GM18502 (cell line): ENCODE measurements at regions not wholly inside any gene's neighbourhood (a gene's known extent, or its start where the extent isn't known, plus 50 kb on each side); places are given as distances from the start of the nearest gene placed in this dataset.

Experiments
- ATAC-seq: cut with Tn5 transposase; IDR thresholded peaks from one replicate; pipeline ENCODE4 v1.9.1; 2021; ENCODE audit warnings: mild to moderate bottlenecking; ENCODE audit not compliant: unreplicated experiment, poor library complexity

- ATAC-seq = no peak
Measured at GRCh38 chr15:62591842-62592838, 427.1 kb upstream of the C2CD4B start.

GRCh38 chr15:62592920-62593319 is 427.8 kb upstream of the C2CD4B start:
- no peak for ATAC-seq

- no peak for ATAC-seq
Measured at GRCh38 chr15:62593681-62594399, 428.8 kb upstream of the C2CD4B start.

DNA sequence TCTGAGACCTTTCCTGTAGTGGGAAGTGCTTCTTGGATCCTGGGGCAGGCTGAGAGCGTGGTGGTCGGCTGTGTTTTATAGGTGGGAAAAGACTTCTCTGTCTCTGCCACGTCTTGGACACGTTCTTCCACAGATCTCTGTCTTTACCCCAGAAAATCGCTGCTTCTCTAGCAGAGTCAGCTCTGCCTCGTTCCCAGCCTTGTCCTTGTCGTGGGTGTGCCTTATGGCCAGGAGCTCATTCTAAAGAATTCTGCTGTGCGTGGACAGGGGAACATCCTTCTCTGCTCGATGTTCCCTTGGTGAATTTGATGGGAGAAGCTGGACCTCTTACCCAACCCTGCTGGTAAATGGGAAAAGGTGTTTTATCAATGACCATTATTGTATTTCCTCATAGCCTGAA is 433.1 kb upstream of the C2CD4B start:
- ATAC-seq = no peak

DNA sequence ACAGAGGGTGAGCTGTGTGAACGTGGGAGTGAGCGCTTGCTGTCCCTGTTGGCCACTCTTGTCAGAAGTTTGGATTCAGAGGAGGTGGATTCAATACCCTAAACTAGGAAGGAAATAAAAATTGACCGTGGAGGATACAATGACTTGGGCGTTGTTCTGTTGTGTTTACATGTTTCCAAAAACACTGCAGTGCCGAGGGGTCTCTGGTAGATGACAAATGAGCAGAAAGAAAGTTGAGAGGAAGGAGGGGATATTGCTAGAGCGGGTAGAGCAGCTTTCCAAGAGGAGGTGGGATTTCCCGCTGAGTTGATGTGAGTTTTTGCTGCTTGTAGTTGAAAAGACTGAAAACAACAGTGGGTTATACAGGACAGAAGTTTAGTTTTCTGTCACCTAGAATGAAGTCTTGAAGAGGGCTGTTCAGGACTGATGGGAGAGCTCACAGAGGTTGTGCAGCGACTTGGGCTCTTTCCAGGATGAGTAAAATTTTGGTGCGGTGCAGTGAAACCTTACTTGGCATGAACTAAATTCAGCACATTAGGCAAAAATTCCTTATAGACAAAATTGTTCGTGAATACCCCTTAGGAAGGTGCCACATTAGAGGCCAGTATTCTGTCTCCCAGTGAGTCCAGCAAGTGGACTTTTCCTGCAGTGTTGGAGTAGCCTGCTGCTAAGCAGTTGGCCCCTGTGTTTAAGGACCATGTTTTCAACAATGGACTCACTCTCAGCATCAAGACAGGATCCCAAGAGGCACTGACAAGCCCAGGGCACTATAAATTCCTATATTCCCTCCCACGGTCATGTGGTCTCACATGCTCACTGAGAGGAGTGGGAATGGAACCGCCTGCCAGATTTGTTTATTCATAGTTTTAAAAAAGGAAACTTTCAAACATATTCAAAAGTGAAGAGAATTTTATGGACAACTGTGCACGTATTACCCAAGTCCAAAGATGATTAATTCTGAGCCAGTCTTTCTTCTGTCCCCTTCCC is 435.0 kb upstream of the C2CD4B start:
- no peak for ATAC-seq

GRCh38 chr15:62601777-62602545 is 436.9 kb upstream of the C2CD4B start:
- no peak for ATAC-seq

DNA sequence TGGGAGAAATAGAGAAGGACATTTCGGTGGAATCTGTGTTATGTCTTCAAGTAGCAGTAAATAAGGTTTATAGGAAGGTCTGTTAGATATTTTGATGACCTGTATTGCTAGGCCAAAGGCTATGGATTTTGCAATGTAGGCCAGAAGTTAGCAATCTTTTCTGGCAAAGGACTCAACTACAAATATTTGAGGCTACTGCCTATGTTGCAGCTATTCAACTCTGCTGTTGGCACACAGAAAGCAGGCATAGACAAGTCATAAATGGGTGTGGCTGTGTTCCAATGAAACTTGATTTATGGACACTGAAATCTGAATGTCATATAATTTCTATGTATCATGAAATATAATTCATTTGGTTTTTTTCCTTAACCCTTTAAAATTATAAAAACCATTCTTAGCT is 438.7 kb upstream of the C2CD4B start:
- ATAC-seq = no peak

- ATAC-seq = no peak
Measured at GRCh38 chr15:62605282-62605681, 437.3 kb upstream of the TPM1 start.

DNA sequence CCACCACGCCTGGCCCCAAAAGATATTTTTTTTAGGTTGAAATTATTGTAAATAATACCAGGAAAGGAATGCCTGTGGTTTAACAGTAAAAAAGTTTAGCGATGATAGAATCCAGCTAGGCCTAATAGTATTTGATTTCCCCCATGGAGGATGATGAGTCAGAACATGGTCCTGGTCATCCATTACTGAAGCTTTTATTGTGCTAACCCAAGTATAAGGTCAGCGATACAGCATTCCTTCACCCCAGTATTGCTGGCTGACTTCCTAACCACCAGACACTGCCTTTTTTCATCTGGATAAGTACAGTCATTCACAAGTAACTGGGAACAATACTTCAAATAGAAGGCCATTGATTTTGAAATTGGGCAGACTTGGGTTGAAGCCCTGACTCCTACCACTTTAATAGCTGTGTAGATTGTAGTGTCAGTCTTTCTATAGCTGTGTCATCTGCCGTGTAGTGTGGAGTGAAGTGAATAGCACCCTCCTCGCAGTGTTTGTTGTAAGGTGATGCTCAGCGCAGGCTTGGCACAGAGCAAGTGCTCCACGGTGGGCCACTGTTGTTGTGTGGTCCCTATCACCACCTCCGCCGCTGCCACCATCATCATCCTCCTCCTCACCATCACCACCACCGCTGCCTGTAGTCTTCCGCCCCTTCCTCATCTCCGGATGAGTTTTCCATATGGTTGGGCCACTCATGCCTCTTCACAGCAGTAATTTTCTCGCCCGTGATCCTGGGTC is 436.0 kb upstream of the TPM1 start:
- ATAC-seq = no peak

GRCh38 chr15:62607114-62607462 is 435.5 kb upstream of the TPM1 start:
- ATAC-seq = no peak

DNA sequence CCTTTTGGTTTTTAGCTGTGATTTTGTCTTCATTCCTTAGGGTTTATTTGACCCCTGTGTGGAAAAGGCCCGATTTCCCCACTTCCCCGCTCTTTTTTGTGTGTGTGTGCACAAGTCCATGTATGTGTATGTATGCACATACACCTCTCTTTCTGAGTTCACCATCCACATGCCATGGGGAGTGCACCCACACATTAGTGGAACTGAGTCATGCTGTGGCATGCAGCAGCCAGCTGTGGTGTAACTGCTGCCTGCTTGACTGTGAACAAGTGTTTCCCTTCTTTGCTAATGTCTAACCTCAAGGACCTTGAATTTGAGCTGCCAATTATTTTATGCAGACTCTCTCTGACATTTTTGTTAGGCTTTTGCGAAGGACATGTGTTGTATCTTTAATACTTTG is 434.9 kb upstream of the TPM1 start:
- no peak for ATAC-seq

GRCh38 chr15:62608369-62608768 is 434.2 kb upstream of the TPM1 start:
- ATAC-seq = no peak

DNA sequence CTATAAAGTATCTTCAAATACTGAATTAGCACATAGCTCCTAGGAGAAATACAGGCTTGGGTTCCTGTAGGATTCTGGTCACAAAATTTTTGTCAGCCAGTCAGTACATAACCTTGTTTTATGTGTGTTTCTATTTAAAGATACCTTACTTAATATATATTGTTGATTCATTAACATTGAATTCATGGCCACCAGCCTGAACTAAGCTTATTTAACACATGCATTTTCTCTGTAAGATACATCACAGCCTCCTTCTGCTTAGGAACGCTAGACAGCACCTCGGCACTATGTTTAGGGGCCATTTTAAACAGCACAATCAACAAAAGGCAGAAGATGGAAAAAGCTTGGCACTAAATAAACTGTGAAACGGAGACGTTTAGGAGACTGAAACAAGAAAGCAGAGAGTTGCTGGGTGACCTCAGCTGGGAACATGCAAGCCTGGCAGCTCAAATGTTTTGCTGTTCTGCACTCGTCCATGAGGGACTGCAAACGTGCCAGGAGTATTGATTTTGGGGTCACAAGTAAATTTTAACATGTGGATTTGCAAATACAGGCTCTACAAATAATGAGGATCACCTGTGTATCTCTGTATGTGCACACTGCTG is 432.2 kb upstream of the TPM1 start:
- no peak for ATAC-seq

- ATAC-seq = no peak
Measured at GRCh38 chr15:62611002-62611401, 431.5 kb upstream of the TPM1 start.

GRCh38 chr15:62612183-62612733 is 430.3 kb upstream of the TPM1 start:
- no peak for ATAC-seq

- ATAC-seq = no peak
Measured at GRCh38 chr15:62612771-62613170, 429.8 kb upstream of the TPM1 start.

DNA sequence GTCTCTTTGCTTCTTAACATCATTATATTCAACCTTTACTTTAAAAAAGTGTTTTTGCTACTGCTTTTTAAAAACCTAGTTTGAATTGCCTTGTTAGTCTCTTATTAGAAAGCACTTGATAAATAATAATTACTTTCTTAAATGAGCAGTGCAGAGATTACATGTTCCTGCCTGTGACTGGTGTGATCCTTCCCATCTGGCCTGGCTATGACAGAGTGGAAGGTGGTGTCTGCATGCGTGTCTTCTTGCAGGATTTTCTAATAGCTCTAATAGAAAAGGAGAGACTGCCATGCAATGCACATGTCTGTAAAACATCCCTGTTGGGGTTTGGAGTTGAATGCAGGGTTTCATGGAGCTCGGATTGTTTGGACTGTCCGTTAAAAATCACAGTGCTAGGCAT is 425.8 kb upstream of the TPM1 start:
- no peak for ATAC-seq

- no peak for ATAC-seq
Measured at GRCh38 chr15:62617741-62618140, 424.8 kb upstream of the TPM1 start.
